HAP-1 (cell line): ENCODE measurements at regions not wholly inside any gene's neighbourhood (a gene's known extent, or its start where the extent isn't known, plus 50 kb on each side); places are given as distances from the start of the nearest gene placed in this dataset.
"Not testable (repeated sequence)": the region's sequence is repeated elsewhere in the genome, so short reads cannot be mapped to it uniquely, and the experiment has no call there.

Experiments used
- DNase-seq, 2 experiments: peaks; one replicate each; pipeline ENCODE4 v3.0.0-alpha.2; 2016 to 2020; ENCODE audit warnings: low spot score in 2 of 2
- H3K27me3 ChIP-seq: fragments of 250-450 bp; sonication (Bioruptor Pico); 2 replicates; pipeline ENCODE4 v1.5.1; 2020; ENCODE audit warnings: low read depth, mild to moderate bottlenecking, moderate library complexity
- H3K36me3 ChIP-seq: fragments of 250-450 bp; sonication (Bioruptor Pico); replicated peaks from 2 replicates; pipeline ENCODE4 v1.5.1; 2020; ENCODE audit warnings: mild to moderate bottlenecking
- H3K4me1 ChIP-seq: fragments of 250-450 bp; sonication (Bioruptor Pico); 2 replicates; pipeline ENCODE4 v1.5.1; 2020; ENCODE audit warnings: mild to moderate bottlenecking
- H3K4me3 ChIP-seq: fragments of 250-450 bp; sonication (Bioruptor Pico); 2 replicates; pipeline ENCODE4 v1.5.1; 2020; ENCODE audit warnings: mild to moderate bottlenecking, moderate library complexity
- H3K9me3 ChIP-seq: fragments of 250-450 bp; sonication (Bioruptor Pico); 2 replicates; pipeline ENCODE4 v1.5.1; 2020; ENCODE audit warnings: mild to moderate bottlenecking, moderate library complexity
- in situ Hi-C: fragments of 300-500 bp; cut with MboI; formaldehyde crosslinking; loops from 3 replicates; pipeline ENCODE4 v1.14.3; 2020; ENCODE audit warnings: low sequenced_read_pairs, inconsistent platforms, mixed read lengths

GRCh38 chr6:164079275-164079600 is 664.7 kb downstream of the QKI start:
- H3K36me3 ChIP-seq = no peaks in the 10 kb centered on the region
- H3K4me3 ChIP-seq = no peak overlapping the region
- no peaks in the 10 kb centered on the region for H3K27me3 ChIP-seq
- no peak for DNase-seq
- H3K9me3 ChIP-seq = no peaks in the 10 kb centered on the region
- in situ Hi-C loops = no loop called here
- H3K4me1 ChIP-seq = no peaks in the 10 kb centered on the region

DNA sequence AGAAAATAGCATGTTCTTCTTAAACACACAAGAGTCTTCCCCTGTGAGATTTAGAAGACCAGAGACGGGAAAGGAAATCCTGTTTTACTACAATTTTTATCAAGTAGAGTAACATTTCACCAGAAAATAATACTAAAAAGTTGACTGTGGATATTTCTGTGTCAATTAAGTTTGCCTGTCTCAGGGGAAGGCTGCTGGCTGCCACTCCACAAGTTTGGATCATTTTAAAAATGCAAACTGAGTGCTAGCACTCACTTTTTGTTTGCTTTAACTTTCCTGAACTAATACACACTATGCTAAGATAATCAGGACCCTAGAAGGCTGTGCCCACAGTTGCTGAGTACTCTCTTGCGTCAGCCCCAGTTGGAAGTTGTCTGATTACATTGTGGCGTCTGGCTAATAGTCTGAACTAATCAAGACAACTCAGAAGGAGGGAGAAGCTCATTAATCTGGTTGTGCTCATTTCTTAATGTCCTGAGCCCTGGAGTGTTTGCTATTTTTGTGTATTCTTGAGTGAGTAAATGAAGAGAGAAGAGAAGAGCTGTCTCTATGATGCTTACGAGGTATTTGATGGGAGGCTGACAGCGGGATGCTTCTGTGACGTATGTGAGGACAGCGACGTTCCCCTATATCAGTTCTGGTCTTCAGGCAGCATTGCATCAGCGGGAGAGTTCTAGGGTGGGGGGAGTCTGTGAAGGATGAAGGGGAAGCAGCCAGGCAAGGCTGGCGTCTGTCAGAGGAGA is 664.2 kb downstream of the QKI start:
- no peaks in the 10 kb centered on the region for H3K27me3 ChIP-seq
- H3K4me3 ChIP-seq = no peak overlapping the region
- no peak for DNase-seq
- no peaks in the 10 kb centered on the region for H3K36me3 ChIP-seq
- in situ Hi-C loops = no loop called here
- no peaks in the 10 kb centered on the region for H3K4me1 ChIP-seq
- no peaks in the 10 kb centered on the region for H3K9me3 ChIP-seq

DNA sequence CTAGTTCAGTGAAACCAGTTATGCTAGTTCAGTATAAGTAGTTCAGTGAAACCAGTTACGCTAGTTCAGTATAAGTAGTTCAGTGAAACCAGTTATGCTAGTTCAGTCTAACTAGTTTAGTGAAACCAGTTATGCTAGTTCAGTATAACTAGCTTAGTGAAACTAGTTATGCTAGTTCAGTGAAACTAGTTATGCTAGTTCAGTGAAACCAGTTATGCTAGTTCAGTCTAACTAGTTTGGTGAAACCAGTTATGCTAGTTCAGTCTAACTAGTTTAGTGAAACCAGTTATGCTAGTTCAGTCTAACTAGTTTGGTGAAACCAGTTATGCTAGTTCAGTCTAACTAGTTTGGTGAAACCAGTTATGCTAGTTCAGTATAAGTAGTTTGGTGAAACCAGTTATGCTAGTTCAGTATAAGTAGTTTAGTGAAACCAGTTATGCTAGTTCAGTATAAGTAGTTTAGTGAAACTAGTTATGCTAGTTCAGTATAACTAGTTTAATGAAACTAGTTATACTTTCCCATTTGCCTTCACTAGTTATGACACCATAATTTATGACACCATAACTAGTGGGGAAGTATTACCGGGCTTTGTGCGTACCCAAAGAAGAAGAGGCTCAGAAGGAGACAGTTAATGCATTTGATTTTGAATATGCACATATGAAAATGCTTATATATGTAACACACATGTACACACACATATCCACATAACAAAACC is 662.5 kb downstream of the QKI start:
- H3K9me3 ChIP-seq, H3K4me1 ChIP-seq, in situ Hi-C loops, H3K4me3 ChIP-seq, H3K27me3 ChIP-seq, DNase-seq, H3K36me3 ChIP-seq: not testable (repeated sequence)

- no peaks in the 10 kb centered on the region for H3K36me3 ChIP-seq
- H3K4me3 ChIP-seq = no peak overlapping the region
- H3K4me1 ChIP-seq = no peaks in the 10 kb centered on the region
- DNase-seq = no peak
- no peaks in the 10 kb centered on the region for H3K27me3 ChIP-seq
- H3K9me3 ChIP-seq = no peaks in the 10 kb centered on the region
- in situ Hi-C loops = no loop called here
These were observed 661.6 kb downstream of the QKI start for GRCh38 chr6:164075981-164076615.

GRCh38 chr6:164072240-164072666 is 657.7 kb downstream of the QKI start:
- no peaks in the 10 kb centered on the region for H3K36me3 ChIP-seq
- H3K4me3 ChIP-seq = no peak overlapping the region
- H3K4me1 ChIP-seq = no peaks in the 10 kb centered on the region
- in situ Hi-C loops = no loop called here
- no peak for DNase-seq
- H3K9me3 ChIP-seq = no peaks in the 10 kb centered on the region
- no peaks in the 10 kb centered on the region for H3K27me3 ChIP-seq

GRCh38 chr6:164069350-164069990 is 655.0 kb downstream of the QKI start:
- DNase-seq = no peak
- Histone ChIP-seq H3K4me1 (no peaks in the 10 kb centered on the region), H3K4me3 (no peak overlapping the region), H3K36me3 (no peaks in the 10 kb centered on the region), H3K27me3 (no peaks in the 10 kb centered on the region), H3K9me3 (no peaks in the 10 kb centered on the region)
- in situ Hi-C loops = no loop called here

DNA sequence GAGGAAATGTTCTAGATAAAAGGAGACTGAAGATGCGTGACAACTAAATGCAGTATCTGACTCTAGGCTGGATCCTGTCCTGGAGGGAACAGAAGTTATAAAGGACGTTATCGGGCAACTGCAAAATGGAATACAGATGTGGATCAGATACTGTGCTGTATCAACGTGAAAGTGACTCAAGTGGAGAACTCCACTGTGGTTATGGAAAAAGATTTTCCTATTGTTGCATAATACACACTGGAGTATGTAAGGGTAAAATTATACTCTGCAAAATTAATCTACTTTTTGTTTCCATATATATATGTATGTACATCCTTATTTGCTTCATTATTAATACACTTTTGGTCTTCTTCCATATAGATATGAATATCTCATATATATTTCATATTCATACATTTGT is 654.0 kb downstream of the QKI start:
- in situ Hi-C loops = no loop called here

DNA sequence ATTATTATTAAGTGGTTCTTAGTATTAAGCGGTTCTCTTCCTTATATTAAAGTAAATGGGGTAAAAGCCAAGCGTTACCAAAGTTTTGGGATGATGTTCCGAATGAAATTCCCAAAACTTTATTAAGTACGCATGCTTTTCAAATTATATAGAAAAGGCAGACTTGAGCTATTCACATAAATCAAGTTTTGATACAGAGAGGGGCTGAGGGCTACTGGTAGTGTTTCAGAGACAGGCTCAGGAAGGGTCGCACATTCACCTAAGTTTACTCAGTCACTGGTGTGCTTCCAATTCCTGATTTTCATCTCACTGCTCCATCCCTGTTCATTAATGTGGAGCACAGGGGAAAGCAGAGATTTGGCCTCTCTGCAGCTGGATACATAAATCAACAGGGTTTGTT is 652.2 kb downstream of the QKI start:
- DNase-seq = no peak
- in situ Hi-C loops = no loop called here
- no peaks in the 10 kb centered on the region for H3K4me1 ChIP-seq
- no peak overlapping the region for H3K4me3 ChIP-seq
- no peaks in the 10 kb centered on the region for H3K9me3 ChIP-seq
- no peaks in the 10 kb centered on the region for H3K27me3 ChIP-seq
- no peaks in the 10 kb centered on the region for H3K36me3 ChIP-seq

More for the DNA sequence above, 654.0 kb downstream of the QKI start:
- Histone ChIP-seq H3K4me1 (no peaks in the 10 kb centered on the region), H3K36me3 (no peaks in the 10 kb centered on the region), H3K27me3 (no peaks in the 10 kb centered on the region), H3K9me3 (no peaks in the 10 kb centered on the region), H3K4me3 (no peak overlapping the region)
- DNase-seq = no peak

GRCh38 chr6:164066335-164066734 is 651.8 kb downstream of the QKI start:
- in situ Hi-C loops = no loop called here
- Histone ChIP-seq H3K4me1 (no peaks in the 10 kb centered on the region), H3K27me3 (no peaks in the 10 kb centered on the region), H3K9me3 (no peaks in the 10 kb centered on the region), H3K36me3 (no peaks in the 10 kb centered on the region), H3K4me3 (no peak overlapping the region)
- no peak for DNase-seq

GRCh38 chr6:164063346-164063745 is 648.8 kb downstream of the QKI start:
- Histone ChIP-seq H3K4me1 (no peaks in the 10 kb centered on the region), H3K4me3 (no peak overlapping the region), H3K9me3 (no peaks in the 10 kb centered on the region), H3K36me3 (no peaks in the 10 kb centered on the region), H3K27me3 (no peaks in the 10 kb centered on the region)
- in situ Hi-C loops = no loop called here
- no peak for DNase-seq

GRCh38 chr6:164062872-164063271 is 648.4 kb downstream of the QKI start:
- no peak for DNase-seq
- Histone ChIP-seq H3K9me3 (no peaks in the 10 kb centered on the region), H3K27me3 (no peaks in the 10 kb centered on the region), H3K36me3 (no peaks in the 10 kb centered on the region), H3K4me1 (no peaks in the 10 kb centered on the region), H3K4me3 (no peak overlapping the region)
- in situ Hi-C loops = no loop called here

- Histone ChIP-seq H3K4me1 (no peaks in the 10 kb centered on the region), H3K27me3 (no peaks in the 10 kb centered on the region), H3K4me3 (no peak overlapping the region), H3K9me3 (no peaks in the 10 kb centered on the region), H3K36me3 (no peaks in the 10 kb centered on the region)
- no peak for DNase-seq
- in situ Hi-C loops = no loop called here
These were observed 643.4 kb downstream of the QKI start for GRCh38 chr6:164057876-164058275.

DNA sequence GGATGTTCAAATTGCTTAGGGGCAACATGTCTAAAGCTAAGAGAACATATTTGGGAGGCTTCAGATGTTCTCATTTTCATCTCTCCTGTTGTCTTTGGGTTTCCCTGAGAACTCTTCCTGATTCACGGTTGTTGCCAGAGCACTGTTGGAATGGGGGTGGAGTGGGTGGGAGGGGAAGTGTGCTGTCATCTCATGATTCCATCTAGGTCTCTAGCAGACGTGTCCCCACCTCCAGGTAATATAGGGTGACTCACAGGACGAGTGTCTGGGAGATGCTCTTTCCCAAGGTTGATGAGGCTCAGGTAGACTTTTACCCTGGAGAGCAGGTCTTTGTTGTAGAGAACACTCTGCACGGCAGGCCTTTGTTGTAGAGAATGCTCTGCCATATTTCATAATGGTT is 636.9 kb downstream of the QKI start:
- Histone ChIP-seq H3K36me3 (no peaks in the 10 kb centered on the region), H3K4me3 (no peak overlapping the region), H3K4me1 (no peaks in the 10 kb centered on the region), H3K9me3 (no peaks in the 10 kb centered on the region), H3K27me3 (no peaks in the 10 kb centered on the region)
- in situ Hi-C loops = no loop called here
- DNase-seq = no peak

- Histone ChIP-seq H3K36me3 (no peaks in the 10 kb centered on the region), H3K27me3 (no peaks in the 10 kb centered on the region), H3K9me3 (no peaks in the 10 kb centered on the region), H3K4me1 (no peaks in the 10 kb centered on the region), H3K4me3 (no peak overlapping the region)
- in situ Hi-C loops = no loop called here
- no peak for DNase-seq
These were observed 635.0 kb downstream of the QKI start for GRCh38 chr6:164049517-164049988.
